NCI-H345 (cell line): ENCODE measurements at regions not wholly inside any gene's neighbourhood (a gene's known extent, or its start where the extent isn't known, plus 50 kb on each side); places are given as distances from the start of the nearest gene placed in this dataset.
"Not testable (repeated sequence)": the region's sequence is repeated elsewhere in the genome, so short reads cannot be mapped to it uniquely, and the experiment has no call there.

ENCODE experiments used
- DNase-seq: peaks from one replicate; lab custom pipeline; 2025; lab: John Stamatoyannopoulos, UW

DNA sequence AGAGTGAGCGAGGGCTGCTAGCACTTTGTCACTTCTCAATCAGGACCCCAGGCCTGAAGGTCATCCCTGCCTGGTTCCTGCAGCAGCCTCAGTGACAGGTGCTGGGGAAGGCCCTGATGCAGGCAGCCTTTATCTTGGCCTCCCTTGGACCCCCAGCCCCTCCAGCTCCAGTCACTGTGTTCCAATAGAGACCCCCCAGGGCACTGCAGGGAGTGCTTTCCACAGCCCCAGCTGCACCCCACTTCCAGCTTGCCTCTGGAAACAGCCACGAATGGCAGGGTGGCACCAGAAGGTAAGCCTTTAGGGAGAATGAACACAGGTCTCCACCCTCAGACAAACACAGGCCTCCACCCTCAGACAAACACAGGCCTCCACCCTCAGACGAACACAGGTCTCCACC lies 241.6 kb upstream of the SGCG start:
- no peak for DNase-seq

DNA sequence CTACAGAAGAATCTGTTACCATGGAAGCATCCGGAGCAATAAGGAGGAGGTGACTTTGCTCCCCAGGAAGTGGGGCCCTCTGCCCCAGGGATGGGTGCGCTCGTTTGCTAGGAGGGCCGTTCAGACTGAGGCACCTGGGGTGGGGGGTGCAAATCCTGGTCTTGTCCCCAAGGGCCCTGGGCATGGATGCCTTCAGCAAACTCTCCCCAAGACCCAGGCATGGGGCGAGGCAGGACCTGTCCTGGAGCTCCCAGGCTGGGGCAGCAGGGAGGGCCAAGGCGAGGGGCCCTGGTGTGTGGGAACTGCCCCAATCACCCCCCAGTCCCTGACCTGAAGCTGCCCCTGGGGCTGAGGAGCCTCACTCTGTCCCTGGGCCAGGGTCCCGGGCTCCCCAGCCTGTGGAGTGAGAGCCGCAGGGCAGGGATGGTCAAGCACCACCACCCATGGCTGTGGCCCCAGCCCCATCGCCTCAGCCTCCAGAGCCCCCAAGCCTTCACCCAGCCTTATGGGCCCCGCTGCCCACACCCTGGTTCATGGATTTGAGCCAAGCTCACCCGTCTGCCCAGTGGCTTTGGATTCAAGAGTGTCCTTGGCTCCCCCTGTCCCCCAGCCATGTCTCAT lies 240.6 kb upstream of the SGCG start:
- no peak for DNase-seq

DNA sequence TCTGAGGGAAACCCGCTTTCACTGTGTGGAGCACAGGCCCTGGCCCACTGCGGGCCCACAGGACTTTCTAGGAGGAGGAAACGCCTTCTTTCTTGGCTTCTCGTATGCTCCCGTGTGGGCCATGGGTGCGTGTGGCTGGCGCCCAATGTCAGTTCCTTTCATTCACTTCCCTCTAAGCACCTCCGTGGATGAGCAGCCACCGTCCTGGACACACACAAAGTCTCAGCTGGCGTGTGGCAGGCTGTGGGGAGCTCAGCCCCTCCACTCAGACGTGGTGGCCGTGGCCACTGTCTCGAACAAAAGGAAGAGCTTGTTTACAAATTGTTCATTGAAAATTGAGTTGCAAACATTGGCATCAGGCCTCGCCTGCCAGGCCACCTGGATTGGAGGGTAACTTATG lies 240.0 kb upstream of the SGCG start:
- no peak for DNase-seq

DNA sequence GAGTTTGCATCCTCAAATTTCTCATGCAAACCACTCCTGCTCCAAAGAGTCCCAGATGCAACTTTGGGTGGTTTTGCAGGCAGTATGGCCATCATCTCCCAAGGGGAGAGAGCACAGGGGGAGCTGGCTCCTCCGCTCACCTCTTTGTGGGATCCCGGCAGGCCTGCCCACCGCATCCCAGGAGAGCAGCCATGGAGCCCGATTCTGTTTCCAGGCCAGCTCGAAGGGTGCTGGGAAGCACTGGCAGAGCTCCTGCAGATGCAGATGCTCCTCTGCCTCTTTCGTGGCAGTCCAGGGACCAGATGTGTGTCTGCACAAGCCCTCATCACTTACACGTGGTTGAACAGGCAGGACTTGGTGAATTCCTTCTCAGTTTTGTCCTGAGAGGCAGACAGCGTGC lies 239.3 kb upstream of the SGCG start:
- DNase-seq = not testable (repeated sequence)

DNA sequence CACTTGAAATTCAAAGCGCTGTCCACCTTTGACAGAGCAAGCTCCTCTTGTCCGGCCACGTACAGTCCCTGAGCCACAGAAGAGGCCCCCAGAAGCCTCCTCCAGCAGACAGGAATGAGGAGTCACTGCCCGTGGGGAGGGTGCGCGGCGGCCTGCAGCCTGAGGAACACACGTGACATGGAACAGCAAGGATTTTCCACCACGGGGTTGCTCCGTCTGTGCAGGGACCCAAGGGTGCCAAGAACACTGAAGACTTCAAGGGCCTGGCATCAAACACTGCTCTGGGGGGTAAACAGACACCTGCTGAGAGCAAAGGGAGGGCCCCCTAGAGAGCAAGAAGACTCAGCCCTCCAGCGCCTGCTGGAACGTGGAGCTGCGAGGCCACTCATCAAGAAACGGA lies 237.9 kb upstream of the SGCG start:
- DNase-seq = not testable (repeated sequence)

DNA sequence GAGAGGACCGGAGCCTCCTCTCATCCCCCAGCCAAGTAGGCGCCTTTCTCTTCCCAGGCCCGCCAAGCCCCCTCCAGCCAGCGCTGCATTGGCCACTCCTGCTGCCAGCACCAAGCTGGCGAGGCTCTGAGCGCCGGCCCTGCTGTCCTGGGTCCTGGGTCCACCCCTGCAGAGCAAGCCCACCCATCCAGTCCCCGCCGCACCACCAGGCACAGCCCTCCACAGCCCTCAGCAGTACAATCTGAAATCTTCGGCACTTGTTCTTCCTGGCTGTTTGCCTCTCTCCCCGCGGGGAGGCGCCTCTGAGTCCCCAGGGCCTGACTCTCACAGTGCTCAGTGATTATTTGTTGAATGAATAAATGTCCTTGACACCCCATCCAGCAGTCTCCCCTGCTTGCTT lies 236.4 kb upstream of the SGCG start:
- no peak for DNase-seq

DNA sequence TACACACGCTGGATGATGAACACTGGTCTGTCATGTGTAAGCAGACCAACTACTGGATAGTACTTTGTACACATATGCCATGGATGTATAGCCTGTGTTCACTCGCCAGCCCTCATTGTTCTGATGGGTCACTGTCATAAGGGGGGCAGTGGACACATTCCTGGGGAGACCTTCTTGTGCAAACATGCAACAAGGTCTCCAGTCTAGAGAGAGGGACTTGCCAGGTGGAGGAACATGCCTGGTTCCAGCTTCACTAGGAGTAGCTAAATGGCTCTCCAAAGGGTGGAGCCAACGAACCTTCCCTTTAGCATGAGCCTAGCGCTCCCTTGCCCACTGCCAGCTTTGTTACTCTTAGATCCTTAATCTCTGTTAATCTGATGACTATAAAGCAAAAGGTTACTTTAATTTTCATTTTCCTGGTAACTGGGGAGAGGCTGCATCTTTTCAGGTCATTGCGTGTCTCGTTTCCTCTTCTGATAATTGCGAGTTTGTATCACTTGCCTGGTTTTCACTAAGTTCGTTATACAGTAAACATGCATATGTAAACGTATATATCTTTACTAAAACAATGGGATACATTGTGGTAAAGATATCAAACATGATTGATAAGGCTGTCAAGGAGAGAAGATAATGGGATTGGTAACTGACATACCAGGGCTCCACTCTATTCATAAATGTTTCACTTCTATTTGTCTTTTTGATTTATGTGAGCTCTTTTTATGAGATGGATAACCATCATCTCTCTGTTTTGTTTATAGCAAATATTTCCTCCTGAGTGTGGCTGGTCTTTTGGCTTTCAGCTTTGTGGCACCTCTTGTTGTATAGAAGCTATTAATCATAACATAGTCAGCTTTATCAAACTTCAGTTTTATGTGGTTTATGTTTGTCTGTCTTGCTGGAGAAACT lies 235.2 kb upstream of the SGCG start:
- no peak for DNase-seq

DNA sequence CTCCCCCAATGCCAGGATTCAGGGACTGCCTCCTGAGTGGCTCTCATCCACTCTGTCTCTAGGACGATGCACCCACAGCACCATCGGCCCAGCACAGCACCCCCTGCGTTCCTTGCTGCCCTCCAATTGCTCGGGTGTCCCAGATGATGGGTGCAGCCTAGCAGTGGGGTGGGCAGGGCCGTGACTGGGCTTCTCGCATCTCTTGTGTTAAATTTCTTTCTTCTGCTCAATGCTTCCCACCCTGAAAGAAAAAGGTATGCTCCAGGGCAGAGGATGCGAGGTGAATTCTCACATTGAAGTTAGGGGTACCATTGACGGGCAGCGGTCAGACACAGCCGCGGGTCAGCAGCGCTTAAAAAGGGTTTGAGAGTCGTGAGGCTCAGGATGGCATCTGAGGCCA lies 232.4 kb upstream of the SGCG start:
- DNase-seq = no peak

DNA sequence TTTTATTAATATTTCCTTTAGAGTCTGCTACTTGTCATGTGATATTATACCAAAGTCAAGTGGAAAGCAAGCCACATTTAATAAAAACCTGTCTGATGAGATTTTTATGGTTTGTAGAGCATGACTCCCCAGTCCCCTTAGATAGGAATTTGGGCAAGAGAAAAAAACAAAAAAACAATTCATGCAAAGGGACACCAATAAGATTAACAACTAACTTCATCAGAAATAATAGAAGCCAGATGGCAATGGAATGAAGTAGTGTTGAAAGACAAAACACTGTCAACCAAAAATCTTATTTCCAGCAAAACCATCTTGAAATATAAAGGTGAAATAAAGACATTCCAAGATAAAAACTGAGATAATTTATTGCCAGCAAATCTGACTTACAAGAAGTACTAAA lies 228.8 kb upstream of the SGCG start:
- not testable (repeated sequence) for DNase-seq

DNA sequence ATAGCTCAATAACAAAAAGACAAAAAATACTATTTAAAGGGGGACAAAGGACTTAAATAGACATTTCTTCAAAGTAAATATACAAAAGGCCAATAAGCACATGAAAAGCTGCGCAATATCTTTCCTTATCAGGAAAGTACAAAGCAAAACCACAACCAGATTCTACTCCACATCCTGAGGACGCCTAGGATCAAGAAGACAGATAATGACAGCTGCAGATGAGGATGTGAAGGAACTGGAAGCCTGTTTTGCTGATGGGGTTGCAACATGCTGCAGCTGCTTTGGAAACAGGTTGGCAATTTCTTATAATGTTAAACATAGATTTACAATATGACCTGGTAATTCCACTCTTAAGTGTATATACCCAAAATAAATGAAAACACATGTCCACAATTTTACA lies 225.6 kb upstream of the SGCG start:
- DNase-seq = not testable (repeated sequence)

DNA sequence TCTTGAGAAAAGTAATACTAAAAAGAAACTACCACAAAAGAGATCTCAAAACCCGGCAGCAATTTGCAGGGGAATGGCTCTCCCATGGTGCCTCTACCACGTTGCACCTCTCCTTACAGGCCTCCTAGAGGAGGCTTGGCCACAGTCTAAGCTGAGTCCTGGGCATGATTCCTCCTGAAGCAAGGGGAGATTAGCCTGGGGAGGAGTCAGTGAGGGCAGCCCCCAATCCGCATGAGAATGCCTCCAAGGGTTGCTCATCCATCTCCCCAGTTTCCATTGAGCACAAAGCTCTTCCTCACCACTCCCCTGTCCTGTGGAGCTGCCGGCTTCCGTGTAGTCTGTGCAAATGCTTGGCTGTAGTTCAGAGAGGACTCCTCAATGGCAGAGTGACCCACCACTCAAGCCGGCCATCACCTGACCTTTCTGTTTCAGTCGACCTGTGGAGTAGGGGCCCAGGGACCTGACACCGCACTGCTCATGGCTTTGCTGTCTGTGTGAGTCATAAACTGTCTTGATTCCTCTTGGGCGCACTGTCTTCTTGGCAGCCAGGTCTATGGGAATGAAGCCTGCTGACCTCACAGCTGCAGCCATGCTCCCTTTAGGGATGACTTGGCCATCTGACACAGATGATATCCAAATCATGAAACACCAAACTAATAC lies 224.2 kb upstream of the SGCG start:
- DNase-seq = not testable (repeated sequence)

DNA sequence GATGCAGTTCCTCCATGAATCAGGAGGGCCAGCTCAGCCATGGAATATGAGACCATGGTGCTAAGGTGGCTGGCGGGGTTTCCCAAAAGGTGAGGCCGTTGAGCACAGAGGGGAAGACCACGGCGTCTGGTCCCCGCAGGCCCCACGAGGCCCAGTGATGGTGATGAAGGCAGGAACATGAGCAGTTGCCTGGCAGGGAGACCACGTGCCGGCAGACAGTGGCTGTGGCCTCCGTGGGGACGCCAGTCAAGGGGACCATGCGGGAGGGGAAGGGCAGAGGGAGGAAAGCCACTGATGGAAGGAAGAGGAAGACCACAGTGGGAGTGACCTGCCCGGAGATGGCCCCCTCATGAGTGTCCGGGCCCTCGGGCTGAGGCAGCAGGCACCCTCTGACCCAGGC lies 220.9 kb upstream of the SGCG start:
- not testable (repeated sequence) for DNase-seq

DNA sequence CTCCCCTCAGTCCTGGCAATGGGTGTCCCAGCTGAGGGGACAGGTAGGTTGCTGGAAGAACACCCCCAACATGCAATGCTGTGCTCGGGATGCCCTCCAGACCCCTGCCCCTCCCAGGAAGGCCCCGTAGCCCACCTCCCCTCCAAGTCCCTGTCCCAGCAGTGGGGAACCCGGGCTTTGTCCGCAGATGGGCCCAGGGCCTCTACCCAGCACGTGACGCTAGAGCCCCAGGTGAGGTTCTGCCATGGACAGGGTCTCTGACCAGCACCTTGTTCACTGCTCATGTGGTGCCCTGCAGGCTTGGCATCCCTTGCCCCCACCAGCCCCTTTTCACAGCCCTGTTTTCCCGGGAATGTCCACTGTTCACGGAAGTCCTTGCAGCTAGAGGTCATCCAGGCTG lies 220.0 kb upstream of the SGCG start:
- DNase-seq = no peak

DNA sequence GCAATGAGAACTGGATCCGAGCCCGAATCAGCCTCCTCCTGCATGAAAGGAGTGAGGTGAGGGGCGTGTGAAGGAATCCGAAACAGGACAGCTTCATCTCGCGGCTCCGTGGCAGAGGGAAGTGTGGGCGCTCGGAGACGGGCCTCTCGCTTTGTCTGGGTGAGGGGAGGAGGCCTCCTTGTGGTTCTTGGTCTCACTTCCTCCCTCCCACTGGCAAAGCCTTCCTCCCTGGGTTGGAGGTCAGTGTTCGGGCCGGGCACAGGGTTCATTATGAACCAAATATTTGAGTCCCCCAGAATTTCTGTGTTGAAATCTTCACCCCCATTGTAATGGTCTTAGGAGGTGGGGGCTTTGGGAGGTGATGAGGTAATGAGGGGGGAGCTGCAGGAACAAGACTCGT lies 219.4 kb upstream of the SGCG start:
- not testable (repeated sequence) for DNase-seq

DNA sequence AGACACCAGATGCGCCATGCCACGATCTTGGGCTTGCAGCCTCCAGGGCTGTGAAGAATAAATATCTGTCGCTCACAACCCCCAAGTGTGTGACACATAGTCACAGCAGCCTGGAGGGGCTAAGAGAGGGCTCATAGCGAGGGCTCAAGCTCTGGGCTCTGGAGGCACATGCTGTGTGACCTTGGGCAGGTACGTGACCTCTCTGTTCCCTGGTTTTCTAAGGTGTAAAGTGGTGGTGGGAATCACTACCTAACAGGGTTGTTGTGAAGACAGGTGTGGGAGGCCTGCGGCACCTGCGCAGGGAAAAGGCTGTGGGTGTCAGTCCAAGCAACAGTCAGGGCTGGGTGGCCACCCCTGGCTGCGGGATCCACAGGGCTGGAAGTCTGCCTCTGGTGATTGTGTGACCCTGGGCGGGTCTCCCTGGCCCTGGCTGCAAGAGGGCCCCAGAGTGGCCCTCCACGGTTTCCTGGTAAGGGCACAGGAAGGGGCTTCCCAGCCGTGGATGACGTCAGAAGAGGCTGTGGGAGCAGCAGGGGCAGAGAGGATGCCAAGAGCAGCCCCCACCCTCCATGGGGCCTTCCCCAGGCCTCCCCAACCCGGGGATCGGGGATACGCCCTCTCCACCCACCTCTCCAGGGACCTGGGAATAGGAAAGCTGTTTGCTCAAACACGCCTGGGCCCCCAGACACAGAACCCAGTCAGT lies 218.8 kb upstream of the SGCG start:
- DNase-seq = no peak

DNA sequence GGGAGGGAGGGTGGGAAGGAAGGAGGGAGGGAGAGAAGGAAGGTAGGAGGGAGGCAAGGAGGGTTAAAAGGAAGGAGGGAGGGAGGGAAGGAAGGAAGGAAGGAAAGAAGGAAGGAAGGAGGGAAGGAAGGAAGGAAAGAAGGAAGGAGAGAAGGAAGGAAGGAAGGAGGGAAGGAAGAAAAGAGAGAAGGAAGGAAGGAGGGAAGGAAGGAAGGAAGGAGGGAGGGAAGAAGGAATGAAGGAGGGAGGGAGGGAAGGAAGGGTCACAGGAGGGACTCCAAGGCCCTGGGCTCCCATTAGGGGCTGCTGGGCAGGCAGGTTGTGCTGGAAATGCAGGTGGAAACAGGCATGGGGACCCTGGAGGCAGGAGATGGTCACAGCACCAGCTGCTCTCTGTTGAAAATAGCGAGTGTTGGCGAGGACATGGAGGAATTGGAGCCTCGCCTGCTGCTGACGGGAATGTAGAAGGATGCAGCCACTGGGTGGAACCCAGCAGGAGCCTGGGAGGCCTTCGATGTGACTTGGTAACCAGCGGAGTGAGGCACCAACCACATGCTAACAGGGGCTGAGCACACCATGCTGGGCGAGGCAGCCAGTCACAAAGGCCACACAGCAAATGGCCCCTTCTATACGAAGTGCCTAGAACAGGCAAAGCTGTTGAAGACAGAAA lies 217.3 kb upstream of the SGCG start:
- not testable (repeated sequence) for DNase-seq

DNA sequence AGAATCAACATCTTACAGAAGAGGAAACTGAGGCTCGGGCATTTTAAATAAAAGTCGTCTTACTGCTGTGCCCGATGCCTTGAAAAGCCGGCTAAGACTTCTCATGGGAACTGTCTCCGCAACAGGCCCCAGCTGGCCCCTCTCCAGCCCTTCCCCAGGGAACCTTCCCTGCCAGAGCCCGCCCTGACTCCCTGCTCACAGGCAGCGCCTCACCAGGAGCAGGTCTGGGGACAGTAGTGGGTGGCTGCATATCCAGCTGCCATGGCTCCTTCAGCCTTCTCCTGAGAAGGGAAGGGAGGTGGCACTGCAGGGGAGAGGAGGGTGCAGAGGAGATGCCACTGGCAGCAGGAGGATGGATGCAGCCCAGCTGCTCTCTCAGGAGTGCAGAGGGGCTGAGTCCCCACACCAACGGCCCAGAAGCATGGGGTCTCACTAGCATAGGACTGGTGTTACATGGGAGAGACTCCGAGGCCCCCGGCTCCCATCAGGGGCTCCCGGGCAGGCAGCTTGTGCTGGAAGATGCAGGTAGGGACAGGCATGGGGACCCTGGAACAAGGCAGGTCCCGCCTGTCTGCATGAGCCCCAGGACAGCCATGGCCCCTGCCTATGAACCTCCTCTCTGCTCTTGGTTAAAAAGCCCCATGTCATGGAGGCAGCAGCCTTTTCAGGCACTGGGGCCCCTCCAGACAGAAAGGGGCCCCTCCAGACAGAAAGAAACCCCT lies 216.4 kb upstream of the SGCG start:
- no peak for DNase-seq

DNA sequence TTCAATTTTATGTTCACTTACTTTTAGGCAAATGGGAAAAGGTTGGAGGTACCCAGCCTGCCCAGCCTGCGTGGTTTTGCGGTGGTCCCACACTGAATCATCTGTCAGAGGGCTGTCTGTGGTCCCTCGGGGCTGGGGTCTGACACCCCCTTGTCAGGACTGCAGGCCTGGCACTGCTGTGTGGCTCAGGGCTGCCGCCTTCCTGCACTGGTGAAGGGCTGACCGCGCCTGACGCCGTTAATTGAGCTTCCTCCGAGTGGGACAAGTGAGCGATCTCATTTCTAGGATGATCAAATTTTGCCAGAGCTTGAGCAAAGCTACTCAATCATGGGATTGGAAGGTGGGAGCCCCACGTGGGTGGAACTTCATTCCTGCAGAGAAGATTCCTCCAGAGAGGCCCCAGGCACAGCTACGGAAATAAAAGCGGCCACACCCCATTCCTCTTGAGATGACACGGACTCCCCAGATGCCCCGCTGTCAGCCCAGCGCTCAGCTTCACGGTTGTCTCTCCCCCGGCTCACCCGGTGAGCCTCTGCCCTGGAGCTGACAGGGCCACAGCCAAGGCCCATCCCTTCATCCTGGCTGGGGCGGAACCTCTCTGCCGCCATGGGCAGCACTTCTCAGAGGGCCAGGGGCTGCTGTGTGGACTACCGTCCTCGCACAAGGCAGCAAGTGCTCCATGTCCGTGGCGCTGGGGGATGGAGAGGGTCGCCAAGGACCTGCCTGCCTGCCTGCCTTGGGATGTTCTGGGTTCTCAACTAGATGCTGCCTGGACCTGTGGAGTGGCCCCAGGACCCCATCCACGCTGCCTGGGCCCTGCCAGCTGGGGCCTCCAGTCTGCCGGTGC lies 215.5 kb upstream of the SGCG start:
- not testable (repeated sequence) for DNase-seq

DNA sequence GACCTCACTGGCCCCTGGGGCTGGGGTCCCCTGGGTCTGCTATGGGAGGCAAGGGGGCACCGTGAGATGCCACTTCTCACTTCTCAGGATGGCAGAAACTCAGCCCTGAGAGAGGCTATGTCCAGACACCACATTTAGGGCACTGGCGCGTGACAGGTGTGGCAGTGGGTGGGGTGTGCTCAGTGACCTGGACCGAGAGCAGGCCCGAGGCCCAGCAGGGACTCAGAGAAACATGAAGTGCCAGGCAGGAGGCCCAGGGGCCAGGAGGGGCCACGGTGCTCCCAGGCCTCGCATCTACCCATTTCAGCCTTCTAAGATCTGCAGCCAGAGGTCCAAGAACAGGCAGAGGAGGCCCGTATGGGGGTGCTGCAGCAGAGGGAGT lies 214.9 kb upstream of the SGCG start:
- DNase-seq = not testable (repeated sequence)

DNA sequence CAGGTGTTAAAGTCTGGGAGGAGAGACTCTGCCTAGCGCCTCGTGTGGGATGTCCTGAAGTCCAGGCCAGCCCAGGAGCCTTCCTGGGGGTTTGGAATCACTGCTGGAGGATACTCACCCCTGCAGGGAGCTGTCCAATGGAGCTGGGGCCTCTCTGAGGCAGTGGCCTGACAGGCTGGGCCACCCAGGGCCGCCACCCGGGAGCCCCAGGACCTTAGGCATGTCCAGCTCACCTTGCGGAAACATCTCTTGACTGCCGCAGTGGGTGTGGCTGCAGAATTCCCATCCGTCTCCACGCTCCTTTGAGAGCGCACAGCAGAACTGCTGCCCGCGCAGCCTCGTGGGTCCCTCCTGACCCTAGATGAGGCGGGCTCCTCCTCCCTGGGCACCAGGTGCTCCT lies 214.0 kb upstream of the SGCG start:
- not testable (repeated sequence) for DNase-seq
